ENCODE measurements at regions not wholly inside any gene's neighbourhood (a gene's known extent, or its start where the extent isn't known, plus 50 kb on each side); places are given as distances from the start of the nearest gene placed in this dataset.

DNA sequence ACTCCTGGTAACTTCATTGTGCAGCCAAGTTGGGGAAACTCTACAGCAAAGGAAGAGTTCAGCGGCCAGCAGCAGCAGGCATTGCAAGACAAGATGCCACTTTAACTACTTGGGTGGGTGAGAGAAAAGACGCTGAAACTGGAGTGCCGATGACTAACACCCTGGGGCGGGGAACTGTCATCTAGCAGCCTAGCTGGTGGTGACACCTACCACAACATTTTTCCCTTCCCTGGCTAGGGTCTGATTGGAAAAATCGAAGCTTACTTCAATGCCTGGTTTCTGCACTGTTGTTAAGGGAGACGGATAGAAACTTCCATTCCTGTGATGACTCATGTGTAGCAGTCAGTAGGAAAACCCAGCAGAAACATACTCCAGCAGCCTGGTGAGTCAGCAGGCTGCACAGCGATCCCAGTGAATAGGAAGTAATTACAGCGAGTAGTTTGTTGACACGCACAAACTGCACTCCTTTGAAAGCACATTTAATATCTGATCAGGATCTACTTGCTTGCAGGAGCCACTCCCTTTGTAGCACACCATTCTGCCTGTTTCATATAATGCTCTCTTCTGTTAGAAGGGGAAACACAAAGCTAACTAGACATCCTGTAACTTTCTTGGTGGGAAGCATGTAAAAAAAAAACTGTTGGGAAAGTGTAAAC, 62.1 kb upstream of the MAPRE2 start:
- peak; percentile 68 for DNase-seq

DNA sequence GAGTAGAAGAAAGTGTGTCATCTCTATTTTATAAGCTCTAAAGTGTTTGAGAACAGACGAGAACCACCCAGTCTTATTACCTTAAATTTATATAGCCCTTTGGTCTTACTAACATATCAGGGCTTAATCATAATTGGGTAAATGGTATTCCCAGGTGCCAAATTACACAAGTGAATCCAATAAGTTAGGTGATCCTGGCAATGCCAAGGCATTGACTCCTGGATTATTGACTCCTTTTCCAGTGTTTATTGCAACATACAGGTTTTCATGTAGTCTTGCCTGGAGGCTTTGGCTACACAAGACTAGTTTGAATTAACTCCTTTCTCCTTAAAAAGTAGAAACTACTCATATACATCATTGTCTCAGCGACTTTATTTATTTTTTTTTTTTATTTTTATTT, 59.7 kb upstream of the MAPRE2 start:
- DNase-seq, result no peak

DNA sequence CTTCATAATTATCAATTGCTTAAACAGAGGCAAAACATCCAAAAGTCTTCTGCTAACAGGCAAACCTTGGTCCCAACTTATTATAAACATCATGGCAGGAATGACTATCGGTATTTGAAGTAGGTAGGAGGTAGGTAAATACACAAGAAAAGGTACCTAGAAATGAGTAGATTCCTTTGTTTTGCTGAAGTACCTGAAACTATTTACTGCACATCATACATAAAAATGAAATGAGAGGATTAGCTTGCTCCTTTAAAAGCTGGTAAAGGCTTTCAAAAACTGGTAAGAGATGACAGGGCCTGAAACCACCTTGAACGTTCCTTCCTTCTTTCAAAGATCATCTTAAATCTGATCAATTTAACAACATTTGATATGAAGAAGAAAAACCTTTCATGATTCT, 55.2 kb upstream of the MAPRE2 start:
- no peak for DNase-seq

DNA sequence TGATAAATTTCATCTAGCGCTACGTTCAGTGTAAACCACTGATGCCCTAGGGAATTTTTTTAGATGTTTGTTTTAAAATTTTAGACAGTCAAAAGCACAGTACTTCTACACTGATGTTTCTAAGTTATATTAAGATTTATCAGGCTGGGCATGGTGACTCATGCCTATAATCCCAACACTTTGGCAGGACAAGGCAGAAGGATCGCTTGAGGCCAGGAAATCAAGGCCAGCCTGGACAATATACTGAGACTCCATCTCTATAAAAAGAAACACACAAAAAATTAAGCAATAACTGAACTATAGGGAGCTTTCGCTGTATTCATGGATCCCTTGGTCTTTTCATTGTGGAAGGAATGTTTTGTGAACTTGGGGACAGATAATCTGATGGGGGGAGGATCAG, 50.6 kb upstream of the MAPRE2 start:
- DNase-seq, result no peak

DNA sequence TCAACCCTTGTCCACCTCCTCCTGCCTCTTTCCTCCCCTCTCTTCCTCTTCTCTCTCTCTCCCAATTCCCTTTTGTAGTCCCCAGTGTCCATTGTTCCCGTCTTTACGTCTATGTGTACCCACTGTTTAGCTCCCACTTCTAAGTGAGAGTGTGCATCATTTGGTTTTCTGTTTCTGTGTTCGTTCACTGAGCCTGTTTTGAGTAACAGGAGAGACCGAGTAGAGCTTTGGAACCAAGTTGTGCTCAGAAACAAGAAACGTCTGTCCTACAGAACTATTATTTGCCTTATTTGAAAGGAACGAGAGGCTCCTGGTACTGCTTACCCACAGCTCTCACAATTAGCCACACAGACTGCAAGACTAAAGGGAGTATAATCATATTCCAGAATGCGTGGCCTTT, 50.1 kb upstream of the MAPRE2 start:
- DNase-seq, result no peak
